ENCODE measurements at regions not wholly inside any gene's neighbourhood (a gene's known extent, or its start where the extent isn't known, plus 50 kb on each side); places are given as distances from the start of the nearest gene placed in this dataset.

GRCh38 chr2:59490994-59491393, 1062.5 kb downstream of the BCL11A start:
- intact Hi-C loops (cut with DNase I) = no loop called here
- WGBS, 2 donors = 82 to 87% methylated on average over 2 of the region's 2 CpGs
- no peak for ATAC-seq (ENCODE audit: low FRiP score)
- H3K27ac ChIP-seq (ENCODE audit: low read depth in 1 of 2, low read length in 2 of 2) = no peak overlapping the region
- H3K36me3 ChIP-seq (ENCODE audit: control insufficient read depth in 1 of 2, insufficient read depth in 2 of 2, low read length in 1 of 2) = no peaks in the 10 kb centered on the region
- no peaks in the 10 kb centered on the region for H3K4me1 ChIP-seq (ENCODE audit: control insufficient read depth in 1 of 2, insufficient read depth in 2 of 2, low read length in 2 of 2)
- H3K27me3 ChIP-seq (ENCODE audit: control insufficient read depth in 1 of 2, insufficient read depth in 2 of 2, low read length in 1 of 2) = no peaks in the 10 kb centered on the region
- DNase-seq = no peak
- no peak overlapping the region for H3K4me3 ChIP-seq (ENCODE audit: low read length in 2 of 2)
- no peaks in the 10 kb centered on the region for H3K9me3 ChIP-seq (ENCODE audit: control insufficient read depth, low read length)

GRCh38 chr2:59490192-59490591, 1063.3 kb downstream of the BCL11A start:
- no peaks in the 10 kb centered on the region for H3K36me3 ChIP-seq (ENCODE audit: control insufficient read depth in 1 of 2, insufficient read depth in 2 of 2, low read length in 1 of 2)
- ATAC-seq (ENCODE audit: low FRiP score) (no peak), DNase-seq (no peak)
- WGBS, 2 donors = 88 to 89% methylated on average over 2 of the region's 2 CpGs
- no peaks in the 10 kb centered on the region for H3K9me3 ChIP-seq (ENCODE audit: control insufficient read depth, low read length)
- H3K27ac ChIP-seq (ENCODE audit: low read depth in 1 of 2, low read length in 2 of 2) = no peak overlapping the region
- intact Hi-C loops (cut with DNase I) = no loop called here
- H3K4me1 ChIP-seq (ENCODE audit: control insufficient read depth in 1 of 2, insufficient read depth in 2 of 2, low read length in 2 of 2) = no peaks in the 10 kb centered on the region
- no peak overlapping the region for H3K4me3 ChIP-seq (ENCODE audit: low read length in 2 of 2)
- no peaks in the 10 kb centered on the region for H3K27me3 ChIP-seq (ENCODE audit: control insufficient read depth in 1 of 2, insufficient read depth in 2 of 2, low read length in 1 of 2)

- 88 to 89% methylated on average over 3 of the region's 3 CpGs for WGBS, 2 donors
- no peak for ATAC-seq (ENCODE audit: low FRiP score)
- no peaks in the 10 kb centered on the region for H3K9me3 ChIP-seq (ENCODE audit: control insufficient read depth, low read length)
- intact Hi-C loops (cut with DNase I) = no loop called here
- no peaks in the 10 kb centered on the region for H3K27me3 ChIP-seq (ENCODE audit: control insufficient read depth in 1 of 2, insufficient read depth in 2 of 2, low read length in 1 of 2)
- H3K27ac ChIP-seq (ENCODE audit: low read depth in 1 of 2, low read length in 2 of 2) = no peak overlapping the region
- no peak for DNase-seq
- no peak overlapping the region for H3K4me3 ChIP-seq (ENCODE audit: low read length in 2 of 2)
- no peaks in the 10 kb centered on the region for H3K4me1 ChIP-seq (ENCODE audit: control insufficient read depth in 1 of 2, insufficient read depth in 2 of 2, low read length in 2 of 2)
- H3K36me3 ChIP-seq (ENCODE audit: control insufficient read depth in 1 of 2, insufficient read depth in 2 of 2, low read length in 1 of 2) = no peaks in the 10 kb centered on the region
Measured at GRCh38 chr2:59484673-59485072, 1068.8 kb downstream of the BCL11A start.

GRCh38 chr2:59463426-59463825, 1090.0 kb downstream of the BCL11A start:
- no peak for ATAC-seq (ENCODE audit: low FRiP score)
- Histone ChIP-seq H3K4me1 (ENCODE audit: control insufficient read depth in 1 of 2, insufficient read depth in 2 of 2, low read length in 2 of 2) (no peaks in the 10 kb centered on the region), H3K4me3 (ENCODE audit: low read length in 2 of 2) (no peak overlapping the region), H3K36me3 (ENCODE audit: control insufficient read depth in 1 of 2, insufficient read depth in 2 of 2, low read length in 1 of 2) (no peaks in the 10 kb centered on the region), H3K9me3 (ENCODE audit: control insufficient read depth, low read length) (peaks cover 2% of the 10 kb centered on the region), H3K27ac (ENCODE audit: low read depth in 1 of 2, low read length in 2 of 2) (no peak overlapping the region), H3K27me3 (ENCODE audit: control insufficient read depth in 1 of 2, insufficient read depth in 2 of 2, low read length in 1 of 2) (no peaks in the 10 kb centered on the region)
- 84 to 85% methylated on average over 4 of the region's 4 CpGs for WGBS, 2 donors
- intact Hi-C loops (cut with DNase I) = no loop called here
- no peak for DNase-seq

- Histone ChIP-seq H3K4me1 (ENCODE audit: control insufficient read depth in 1 of 2, insufficient read depth in 2 of 2, low read length in 2 of 2) (no peaks in the 10 kb centered on the region), H3K9me3 (ENCODE audit: control insufficient read depth, low read length) (peaks cover 2% of the 10 kb centered on the region), H3K4me3 (ENCODE audit: low read length in 2 of 2) (no peak overlapping the region), H3K36me3 (ENCODE audit: control insufficient read depth in 1 of 2, insufficient read depth in 2 of 2, low read length in 1 of 2) (no peaks in the 10 kb centered on the region), H3K27ac (ENCODE audit: low read depth in 1 of 2, low read length in 2 of 2) (no peak overlapping the region), H3K27me3 (ENCODE audit: control insufficient read depth in 1 of 2, insufficient read depth in 2 of 2, low read length in 1 of 2) (no peaks in the 10 kb centered on the region)
- DNase-seq = no peak
- WGBS, 2 donors = 71 to 73% methylated on average over 7 of the region's 7 CpGs
- no peak for ATAC-seq (ENCODE audit: low FRiP score)
- intact Hi-C loops (cut with DNase I) = no loop called here
Measured at GRCh38 chr2:59462422-59463197, 1090.8 kb downstream of the BCL11A start.

GRCh38 chr2:59461127-59461526, 1092.3 kb downstream of the BCL11A start:
- intact Hi-C loops (cut with DNase I) = no loop called here
- Histone ChIP-seq H3K4me1 (ENCODE audit: control insufficient read depth in 1 of 2, insufficient read depth in 2 of 2, low read length in 2 of 2) (no peaks in the 10 kb centered on the region), H3K36me3 (ENCODE audit: control insufficient read depth in 1 of 2, insufficient read depth in 2 of 2, low read length in 1 of 2) (no peaks in the 10 kb centered on the region), H3K4me3 (ENCODE audit: low read length in 2 of 2) (no peak overlapping the region), H3K9me3 (ENCODE audit: control insufficient read depth, low read length) (peaks cover 2% of the 10 kb centered on the region), H3K27me3 (ENCODE audit: control insufficient read depth in 1 of 2, insufficient read depth in 2 of 2, low read length in 1 of 2) (no peaks in the 10 kb centered on the region), H3K27ac (ENCODE audit: low read depth in 1 of 2, low read length in 2 of 2) (no peak overlapping the region)
- DNase-seq = no peak
- WGBS, 2 donors = 3 to 4% methylated on average over 1 of the region's 1 CpG
- no peak for ATAC-seq (ENCODE audit: low FRiP score)

GRCh38 chr2:59458800-59459199, 1094.7 kb downstream of the BCL11A start:
- Histone ChIP-seq H3K4me3 (ENCODE audit: low read length in 2 of 2) (no peak overlapping the region), H3K9me3 (ENCODE audit: control insufficient read depth, low read length) (peaks cover 2% of the 10 kb centered on the region), H3K27me3 (ENCODE audit: control insufficient read depth in 1 of 2, insufficient read depth in 2 of 2, low read length in 1 of 2) (no peaks in the 10 kb centered on the region), H3K4me1 (ENCODE audit: control insufficient read depth in 1 of 2, insufficient read depth in 2 of 2, low read length in 2 of 2) (no peaks in the 10 kb centered on the region), H3K27ac (ENCODE audit: low read depth in 1 of 2, low read length in 2 of 2) (no peak overlapping the region), H3K36me3 (ENCODE audit: control insufficient read depth in 1 of 2, insufficient read depth in 2 of 2, low read length in 1 of 2) (no peaks in the 10 kb centered on the region)
- ATAC-seq (ENCODE audit: low FRiP score) (no peak), DNase-seq (no peak)
- 51% methylated on average over 5 of the region's 5 CpGs for WGBS, 2 donors
- intact Hi-C loops (cut with DNase I) = no loop called here

GRCh38 chr2:59456285-59456684, 1097.2 kb downstream of the BCL11A start:
- Histone ChIP-seq H3K4me1 (ENCODE audit: control insufficient read depth in 1 of 2, insufficient read depth in 2 of 2, low read length in 2 of 2) (no peaks in the 10 kb centered on the region), H3K36me3 (ENCODE audit: control insufficient read depth in 1 of 2, insufficient read depth in 2 of 2, low read length in 1 of 2) (no peaks in the 10 kb centered on the region), H3K9me3 (ENCODE audit: control insufficient read depth, low read length) (peaks cover 1% of the 10 kb centered on the region), H3K27me3 (ENCODE audit: control insufficient read depth in 1 of 2, insufficient read depth in 2 of 2, low read length in 1 of 2) (no peaks in the 10 kb centered on the region), H3K4me3 (ENCODE audit: low read length in 2 of 2) (no peak overlapping the region), H3K27ac (ENCODE audit: low read depth in 1 of 2, low read length in 2 of 2) (no peak overlapping the region)
- intact Hi-C loops (cut with DNase I) = no loop called here
- WGBS, 2 donors = 83 to 89% methylated on average over 2 of the region's 2 CpGs
- ATAC-seq (ENCODE audit: low FRiP score) (no peak), DNase-seq (no peak)

GRCh38 chr2:59449274-59449673, 1104.2 kb downstream of the BCL11A start:
- Histone ChIP-seq H3K27ac (ENCODE audit: low read depth in 1 of 2, low read length in 2 of 2) (no peak overlapping the region), H3K36me3 (ENCODE audit: control insufficient read depth in 1 of 2, insufficient read depth in 2 of 2, low read length in 1 of 2) (no peaks in the 10 kb centered on the region), H3K27me3 (ENCODE audit: control insufficient read depth in 1 of 2, insufficient read depth in 2 of 2, low read length in 1 of 2) (no peaks in the 10 kb centered on the region), H3K9me3 (ENCODE audit: control insufficient read depth, low read length) (peaks cover 1% of the 10 kb centered on the region), H3K4me3 (ENCODE audit: low read length in 2 of 2) (no peak overlapping the region), H3K4me1 (ENCODE audit: control insufficient read depth in 1 of 2, insufficient read depth in 2 of 2, low read length in 2 of 2) (no peaks in the 10 kb centered on the region)
- WGBS, 2 donors = 96 to 100% methylated on average over 1 of the region's 1 CpG
- ATAC-seq (ENCODE audit: low FRiP score) (no peak), DNase-seq (no peak)
- intact Hi-C loops (cut with DNase I) = no loop called here
